SK-N-SH (cell line): ENCODE measurements at regions not wholly inside any gene's neighbourhood (a gene's known extent, or its start where the extent isn't known, plus 50 kb on each side); places are given as distances from the start of the nearest gene placed in this dataset.

ENCODE experiments used
- CTCF ChIA-PET: fragments of 300-600, 350-600 bp; formaldehyde crosslinking; extraction: SDS; loops from one replicate; lab custom pipeline; 2021; lab: Yijun Ruan, JAX
- POLR2A ChIA-PET: fragments of 350-600 bp; sonication (Branson Sonifier 250); formaldehyde crosslinking; extraction: SDS; loops from one replicate; lab custom pipeline; 2020; ENCODE audit warnings: antibody characterized with exemption, inconsistent platforms; lab: Yijun Ruan, JAX
- DNase-seq: peaks from one replicate; pipeline ENCODE4 v3.0.0; 2012
- H2AFZ ChIP-seq: fragments of 200-600 bp; sonication (generic); 2 replicates; pipeline ENCODE4 v1.8.1; 2016; ENCODE audit warnings: antibody characterized with exemption, mild to moderate bottlenecking, low read depth
- H3F3A ChIP-seq: fragments of 200-600 bp; sonication (generic); replicated peaks from 2 replicates; pipeline ENCODE3; 2016; ENCODE audit warnings: antibody characterized with exemption, mild to moderate bottlenecking; ENCODE audit not compliant: insufficient read depth
- H3K27ac ChIP-seq, 2 experiments: fragments of 200-500 bp in 1 of 2; fragments of 200-600 bp in 1 of 2; sonication (Bioruptor generic) in 1 of 2; sonication (generic), shearing (Covaris generic) in 1 of 2; 2 replicates each; pipeline versions ENCODE4 v1.5.1 to v1.6.1; 2014 to 2016; ENCODE audit warnings: low read depth in 2 of 2, inconsistent platforms in 1 of 2, low read length in 1 of 2, mild to moderate bottlenecking in 1 of 2, mixed read lengths in 1 of 2
- H3K27me3 ChIP-seq: fragments of 200-600 bp; sonication (generic), shearing (Covaris generic); 2 replicates; pipeline ENCODE4 v1.6.1; 2016; ENCODE audit warnings: mixed run types; ENCODE audit not compliant: insufficient read depth
- H3K36me3 ChIP-seq, 2 experiments: fragments of 200-500 bp in 1 of 2; fragments of 200-600 bp in 1 of 2; sonication (Bioruptor generic) in 1 of 2; sonication (generic) in 1 of 2; replicated peaks in 1 of 2; 2 replicates each; pipeline versions ENCODE3 to v1.5.1; 2014 to 2016; ENCODE audit warnings: low read length in 1 of 2, mild to moderate bottlenecking in 1 of 2; ENCODE audit not compliant: insufficient read depth in 2 of 2, control insufficient read depth in 1 of 2
- H3K4me1 ChIP-seq, 2 experiments: fragments of 200-500 bp in 1 of 2; fragments of 200-600 bp in 1 of 2; sonication (Bioruptor generic) in 1 of 2; sonication (generic), shearing (Covaris generic) in 1 of 2; 2 replicates each; pipeline versions ENCODE4 v1.5.1 to v1.6.1; 2014 to 2016; ENCODE audit warnings: low read depth in 1 of 2, low read length in 1 of 2, mixed run types in 1 of 2; ENCODE audit not compliant: insufficient read depth in 2 of 2, control insufficient read depth in 1 of 2
- H3K4me2 ChIP-seq: fragments of 200-600 bp; sonication (generic), shearing (Covaris generic); 2 replicates; pipeline ENCODE4 v1.6.1; 2017; ENCODE audit warnings: mixed run types
- H3K4me3 ChIP-seq, 2 experiments: fragments of 200-500 bp in 1 of 2; fragments of 200-600 bp in 1 of 2; sonication (Bioruptor generic) in 1 of 2; sonication (generic), shearing (Covaris generic) in 1 of 2; 2 replicates each; pipeline versions ENCODE4 v1.5.1 to v1.8.1; 2014 to 2016; ENCODE audit warnings: low read depth in 2 of 2, inconsistent platforms in 1 of 2, low read length in 1 of 2, mild to moderate bottlenecking in 1 of 2, mixed read lengths in 1 of 2, moderate library complexity in 1 of 2
- H3K79me2 ChIP-seq: fragments of 200-600 bp; sonication (generic); 2 replicates; pipeline ENCODE4 v1.8.1; 2017; ENCODE audit warnings: mild to moderate bottlenecking; ENCODE audit not compliant: insufficient read depth
- H3K9ac ChIP-seq: fragments of 200-600 bp; sonication (generic); 2 replicates; pipeline ENCODE4 v1.6.1; 2017; ENCODE audit warnings: mixed run types
- H3K9me2 ChIP-seq: fragments of 200-600 bp; sonication (generic); 2 replicates; pipeline ENCODE4 v1.6.1; 2017; ENCODE audit warnings: mixed run types
- H3K9me3 ChIP-seq: fragments of 200-600 bp; sonication (generic); 2 replicates; pipeline ENCODE4 v1.6.1; 2017; ENCODE audit warnings: mixed run types, mild to moderate bottlenecking, moderate library complexity
- H4K20me1 ChIP-seq: fragments of 200-600 bp; sonication (generic); 2 replicates; pipeline ENCODE4 v1.6.1; 2017; ENCODE audit warnings: mild to moderate bottlenecking, mixed run types; ENCODE audit not compliant: insufficient read depth
- ELF1 ChIP-seq: IDR thresholded peaks from 2 replicates; pipeline ENCODE4 v1.4.0; 2012
- FOSL2 ChIP-seq: IDR thresholded peaks from 2 replicates; pipeline ENCODE4 v1.4.0; 2012; ENCODE audit warnings: low read depth, mild to moderate bottlenecking, moderate library complexity, borderline replicate concordance
- FOXJ3 ChIP-seq: sonication (generic); formaldehyde crosslinking; IDR thresholded peaks from 2 replicates; pipeline ENCODE4 v1.5.1; 2020; ENCODE audit warnings: mild to moderate bottlenecking, missing genetic modification reagents
- FOXM1 ChIP-seq: IDR thresholded peaks from 2 replicates; pipeline ENCODE4 v1.4.0; 2012; ENCODE audit warnings: low read depth, mild to moderate bottlenecking
- NFIC ChIP-seq: IDR thresholded peaks from 2 replicates; pipeline ENCODE4 v1.4.0; 2012; ENCODE audit warnings: borderline replicate concordance
- RCOR1 ChIP-seq: fragments of 150-350 bp; IDR thresholded peaks from 2 replicates; pipeline ENCODE4 v1.6.1; 2017; ENCODE audit warnings: antibody characterized with exemption, low read length
- RFX5 ChIP-seq: IDR thresholded peaks from 2 replicates; pipeline ENCODE4 v1.6.1; 2012; ENCODE audit warnings: mild to moderate bottlenecking, improper control_type of control experiment, low read length
- SIN3A ChIP-seq: IDR thresholded peaks from 2 replicates; pipeline ENCODE4 v1.6.1; 2012; ENCODE audit warnings: low read depth, mild to moderate bottlenecking, low read length, moderate library complexity, borderline replicate concordance
- TAF1 ChIP-seq: IDR thresholded peaks from 2 replicates; pipeline ENCODE4 v1.6.1; 2012; ENCODE audit warnings: low read depth, mild to moderate bottlenecking, low read length, moderate library complexity, borderline replicate concordance
- TCF12 ChIP-seq: IDR thresholded peaks from 2 replicates; pipeline ENCODE4 v1.4.0; 2012
- TEAD4 ChIP-seq: IDR thresholded peaks from 2 replicates; pipeline ENCODE4 v1.4.0; 2012; ENCODE audit warnings: mild to moderate bottlenecking, borderline replicate concordance; ENCODE audit not compliant: insufficient read depth
- YY1 ChIP-seq: IDR thresholded peaks from 2 replicates; pipeline ENCODE4 v1.4.0; 2012; ENCODE audit warnings: low read depth, mild to moderate bottlenecking
- WGBS: methylation state at CpG from one replicate; pipeline ENCODE4 v1.1.6; 2017; ENCODE audit warnings: low lambda C conversion rate; 5-methylcytosine and 5-hydroxymethylcytosine counted together
- TF ChIP-seq, protein P1 (sequence below): IDR thresholded peaks from 2 replicates; pipeline ENCODE4 v1.4.0; 2012; ENCODE audit warnings: low read depth
- TF ChIP-seq, protein P2 (sequence below): IDR thresholded peaks from 2 replicates; pipeline ENCODE4 v1.4.0; 2012; ENCODE audit warnings: low read depth, borderline replicate concordance
- TF ChIP-seq, protein P3 (sequence below): IDR thresholded peaks from 2 replicates; pipeline ENCODE4 v1.4.0; 2012; ENCODE audit warnings: low read depth, borderline replicate concordance
- TF ChIP-seq, protein P4 (sequence below): fragments of 150-350 bp; IDR thresholded peaks from 2 replicates; pipeline ENCODE4 v1.6.1; 2016; ENCODE audit warnings: mild to moderate bottlenecking, low read depth, low read length
- TF ChIP-seq, protein P5 (sequence below): fragments of 200-600 bp; sonication (generic); IDR thresholded peaks from 2 replicates; pipeline ENCODE4 v1.6.1; 2017; ENCODE audit warnings: antibody characterized with exemption, mild to moderate bottlenecking, moderate library complexity

DNA sequence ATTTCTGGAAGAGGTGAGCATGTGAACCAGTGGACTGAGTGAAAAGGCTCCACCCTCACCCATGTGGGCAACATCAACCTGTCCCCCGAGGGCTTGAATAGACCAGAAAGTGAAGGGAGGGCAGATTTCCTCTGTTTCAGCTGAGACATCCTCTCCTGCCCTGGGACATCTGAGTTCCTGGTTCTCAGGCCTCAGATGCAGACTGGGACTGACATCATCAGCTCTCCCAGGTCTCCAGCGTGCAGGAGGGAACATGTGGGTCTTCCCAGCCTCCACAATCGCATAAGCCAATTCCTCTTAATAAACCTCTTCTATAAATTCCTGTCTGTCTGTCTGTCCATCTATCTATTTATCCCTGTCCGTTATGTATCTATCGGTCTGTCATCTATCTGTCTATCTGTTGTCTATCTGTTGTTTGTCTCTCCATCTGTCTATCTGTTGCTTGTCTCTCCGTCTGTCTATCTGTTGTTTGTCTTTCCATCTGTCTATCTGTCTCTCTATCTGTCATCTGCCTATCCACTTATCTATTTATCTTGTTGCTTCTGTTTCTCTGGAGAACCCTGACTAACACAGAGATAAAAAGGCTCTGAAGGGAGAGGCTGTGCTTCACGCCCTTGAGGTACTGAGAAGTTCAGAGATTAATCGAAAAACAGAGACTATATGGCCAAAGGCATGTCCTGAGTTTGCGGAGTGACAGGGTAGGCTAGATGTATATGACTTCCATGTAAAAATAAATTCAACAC lies 140.3 kb upstream of the PFKP start:
- Histone ChIP-seq H3K36me3 (no peaks in the 10 kb centered on the region), H3K9ac (no peak overlapping the region), H4K20me1 (no peaks in the 10 kb centered on the region), H3K4me3 (no peak overlapping the region), H3K27ac (no peak overlapping the region), H3K27me3 (no peaks in the 10 kb centered on the region), H3K9me3 (no peaks in the 10 kb centered on the region), H2AFZ (no peak overlapping the region), H3K9me2 (no peaks in the 10 kb centered on the region), H3K4me2 (no peak overlapping the region), H3F3A (no peaks in the 10 kb centered on the region), H3K79me2 (no peaks in the 10 kb centered on the region), H3K4me1 (peaks cover 13 to 20% of the 10 kb centered on the region in 2 experiments; a peak in 3 of 4 replicates)
- no peak for DNase-seq
- TF ChIP-seq FOXM1: no peak
- TF ChIP-seq YY1: no peak
- TF ChIP-seq, protein P1, sequence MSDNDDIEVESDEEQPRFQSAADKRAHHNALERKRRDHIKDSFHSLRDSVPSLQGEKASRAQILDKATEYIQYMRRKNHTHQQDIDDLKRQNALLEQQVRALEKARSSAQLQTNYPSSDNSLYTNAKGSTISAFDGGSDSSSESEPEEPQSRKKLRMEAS: no peak
- TF ChIP-seq TCF12: no peak
- no peak for TF ChIP-seq TAF1
- no peak for TF ChIP-seq NFIC
- no peak for TF ChIP-seq RFX5
- TF ChIP-seq, protein P2, sequence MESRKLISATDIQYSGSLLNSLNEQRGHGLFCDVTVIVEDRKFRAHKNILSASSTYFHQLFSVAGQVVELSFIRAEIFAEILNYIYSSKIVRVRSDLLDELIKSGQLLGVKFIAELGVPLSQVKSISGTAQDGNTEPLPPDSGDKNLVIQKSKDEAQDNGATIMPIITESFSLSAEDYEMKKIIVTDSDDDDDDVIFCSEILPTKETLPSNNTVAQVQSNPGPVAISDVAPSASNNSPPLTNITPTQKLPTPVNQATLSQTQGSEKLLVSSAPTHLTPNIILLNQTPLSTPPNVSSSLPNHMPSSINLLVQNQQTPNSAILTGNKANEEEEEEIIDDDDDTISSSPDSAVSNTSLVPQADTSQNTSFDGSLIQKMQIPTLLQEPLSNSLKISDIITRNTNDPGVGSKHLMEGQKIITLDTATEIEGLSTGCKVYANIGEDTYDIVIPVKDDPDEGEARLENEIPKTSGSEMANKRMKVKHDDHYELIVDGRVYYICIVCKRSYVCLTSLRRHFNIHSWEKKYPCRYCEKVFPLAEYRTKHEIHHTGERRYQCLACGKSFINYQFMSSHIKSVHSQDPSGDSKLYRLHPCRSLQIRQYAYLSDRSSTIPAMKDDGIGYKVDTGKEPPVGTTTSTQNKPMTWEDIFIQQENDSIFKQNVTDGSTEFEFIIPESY: no peak
- TF ChIP-seq, protein P3, sequence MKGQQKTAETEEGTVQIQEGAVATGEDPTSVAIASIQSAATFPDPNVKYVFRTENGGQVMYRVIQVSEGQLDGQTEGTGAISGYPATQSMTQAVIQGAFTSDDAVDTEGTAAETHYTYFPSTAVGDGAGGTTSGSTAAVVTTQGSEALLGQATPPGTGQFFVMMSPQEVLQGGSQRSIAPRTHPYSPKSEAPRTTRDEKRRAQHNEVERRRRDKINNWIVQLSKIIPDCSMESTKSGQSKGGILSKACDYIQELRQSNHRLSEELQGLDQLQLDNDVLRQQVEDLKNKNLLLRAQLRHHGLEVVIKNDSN: no peak
- TF ChIP-seq SIN3A: no peak
- TF ChIP-seq, protein P4, sequence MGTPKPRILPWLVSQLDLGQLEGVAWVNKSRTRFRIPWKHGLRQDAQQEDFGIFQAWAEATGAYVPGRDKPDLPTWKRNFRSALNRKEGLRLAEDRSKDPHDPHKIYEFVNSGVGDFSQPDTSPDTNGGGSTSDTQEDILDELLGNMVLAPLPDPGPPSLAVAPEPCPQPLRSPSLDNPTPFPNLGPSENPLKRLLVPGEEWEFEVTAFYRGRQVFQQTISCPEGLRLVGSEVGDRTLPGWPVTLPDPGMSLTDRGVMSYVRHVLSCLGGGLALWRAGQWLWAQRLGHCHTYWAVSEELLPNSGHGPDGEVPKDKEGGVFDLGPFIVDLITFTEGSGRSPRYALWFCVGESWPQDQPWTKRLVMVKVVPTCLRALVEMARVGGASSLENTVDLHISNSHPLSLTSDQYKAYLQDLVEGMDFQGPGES: no peak
- no peak for TF ChIP-seq FOSL2
- no peak for TF ChIP-seq FOXJ3 (CRISPR knock-in tag)
- no peak for TF ChIP-seq TEAD4
- TF ChIP-seq RCOR1: no peak
- TF ChIP-seq ELF1: no peak
- TF ChIP-seq, protein P5, sequence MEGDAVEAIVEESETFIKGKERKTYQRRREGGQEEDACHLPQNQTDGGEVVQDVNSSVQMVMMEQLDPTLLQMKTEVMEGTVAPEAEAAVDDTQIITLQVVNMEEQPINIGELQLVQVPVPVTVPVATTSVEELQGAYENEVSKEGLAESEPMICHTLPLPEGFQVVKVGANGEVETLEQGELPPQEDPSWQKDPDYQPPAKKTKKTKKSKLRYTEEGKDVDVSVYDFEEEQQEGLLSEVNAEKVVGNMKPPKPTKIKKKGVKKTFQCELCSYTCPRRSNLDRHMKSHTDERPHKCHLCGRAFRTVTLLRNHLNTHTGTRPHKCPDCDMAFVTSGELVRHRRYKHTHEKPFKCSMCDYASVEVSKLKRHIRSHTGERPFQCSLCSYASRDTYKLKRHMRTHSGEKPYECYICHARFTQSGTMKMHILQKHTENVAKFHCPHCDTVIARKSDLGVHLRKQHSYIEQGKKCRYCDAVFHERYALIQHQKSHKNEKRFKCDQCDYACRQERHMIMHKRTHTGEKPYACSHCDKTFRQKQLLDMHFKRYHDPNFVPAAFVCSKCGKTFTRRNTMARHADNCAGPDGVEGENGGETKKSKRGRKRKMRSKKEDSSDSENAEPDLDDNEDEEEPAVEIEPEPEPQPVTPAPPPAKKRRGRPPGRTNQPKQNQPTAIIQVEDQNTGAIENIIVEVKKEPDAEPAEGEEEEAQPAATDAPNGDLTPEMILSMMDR: no peak
- CTCF ChIA-PET: interaction anchor here (0.7 to 5.8 kb wide), 11 partner anchors 10 to 308 kb away, joined by 3 to 83 read pairs (median 5); no protein-coding TSS in a partner anchor
- WGBS: 37% methylated on average over 9 of the region's 9 CpGs
- POLR2A ChIA-PET: no interaction called here
